Esophagus muscularis mucosa (tissue), 4 donors: ENCODE measurements at regions not wholly inside any gene's neighbourhood (a gene's known extent, or its start where the extent isn't known, plus 50 kb on each side); places are given as distances from the start of the nearest gene placed in this dataset.

Source experiments
- DNase-seq: peaks from one replicate; pipeline ENCODE4 v3.0.0-alpha.2; 2017; ENCODE audit errors: extremely low spot score
- H3K27ac ChIP-seq, 4 donors: fragments of 200-600 bp; sonication (generic); replicated peaks in 1 of 4; 1 replicate in 3 of 4; 2 replicates in 1 of 4; pipeline ENCODE4 v1.5.1; 2016 to 2019; ENCODE audit warnings: mild to moderate bottlenecking in 1 of 4
- H3K27me3 ChIP-seq, 4 donors: fragments of 200-600 bp; sonication (generic); one replicate each; pipeline versions ENCODE4 v1.5.1 to v1.6.0; 2016 to 2019
- H3K36me3 ChIP-seq, 4 donors: fragments of 200-600 bp; sonication (generic); one replicate each; pipeline ENCODE4 v1.5.1; 2016 to 2019
- H3K4me1 ChIP-seq, 4 donors: fragments of 200-600 bp; sonication (generic); one replicate each; pipeline ENCODE4 v1.5.1; 2016 to 2019
- H3K4me3 ChIP-seq, 4 donors: fragments of 200-600 bp; sonication (generic); 1 replicate in 2 of 4; 2 replicates in 2 of 4; pipeline ENCODE4 v1.5.1; 2016 to 2019; ENCODE audit warnings: mild to moderate bottlenecking in 4 of 4, moderate library complexity in 1 of 4
- H3K9me3 ChIP-seq, 4 donors: fragments of 200-600 bp; sonication (generic); 1 replicate in 3 of 4; 2 replicates in 1 of 4; pipeline ENCODE4 v1.5.1; 2016 to 2019
- EP300 ChIP-seq: sonication (generic); formaldehyde crosslinking; IDR thresholded peaks from one replicate; pipeline ENCODE4 v1.6.1; 2017; ENCODE audit warnings: antibody characterized with exemption
- POLR2A ChIP-seq: fragments of 450-650 bp; IDR thresholded peaks from one replicate; pipeline ENCODE4 v1.6.1; 2017; ENCODE audit warnings: antibody characterized with exemption, moderate library complexity, mild to moderate bottlenecking, low read depth
- POLR2AphosphoS5 ChIP-seq, 2 donors: sonication (generic); formaldehyde crosslinking; IDR thresholded peaks; one replicate each; pipeline ENCODE4 v1.6.1; 2017; ENCODE audit warnings: antibody characterized with exemption in 2 of 2
- WGBS: methylation state at CpG from one replicate; pipeline ENCODE4 v1.1.5; 2018; 5-methylcytosine and 5-hydroxymethylcytosine counted together
- intact Hi-C: fragments of 100-400 bp; cut with DNase I; formaldehyde crosslinking; loops from one replicate; pipeline ENCODE4 v1.15.1; 2023
- TF ChIP-seq, protein P1 (sequence below), 3 experiments: fragments of 200-600 bp in 2 of 3; fragments of 450-650 bp in 1 of 3; sonication (generic) in 2 of 3; IDR thresholded peaks; one replicate each; pipeline ENCODE4 v1.5.1; 2017 to 2019; ENCODE audit warnings: antibody characterized with exemption in 3 of 3, mild to moderate bottlenecking in 2 of 3, moderate library complexity in 1 of 3

DNA sequence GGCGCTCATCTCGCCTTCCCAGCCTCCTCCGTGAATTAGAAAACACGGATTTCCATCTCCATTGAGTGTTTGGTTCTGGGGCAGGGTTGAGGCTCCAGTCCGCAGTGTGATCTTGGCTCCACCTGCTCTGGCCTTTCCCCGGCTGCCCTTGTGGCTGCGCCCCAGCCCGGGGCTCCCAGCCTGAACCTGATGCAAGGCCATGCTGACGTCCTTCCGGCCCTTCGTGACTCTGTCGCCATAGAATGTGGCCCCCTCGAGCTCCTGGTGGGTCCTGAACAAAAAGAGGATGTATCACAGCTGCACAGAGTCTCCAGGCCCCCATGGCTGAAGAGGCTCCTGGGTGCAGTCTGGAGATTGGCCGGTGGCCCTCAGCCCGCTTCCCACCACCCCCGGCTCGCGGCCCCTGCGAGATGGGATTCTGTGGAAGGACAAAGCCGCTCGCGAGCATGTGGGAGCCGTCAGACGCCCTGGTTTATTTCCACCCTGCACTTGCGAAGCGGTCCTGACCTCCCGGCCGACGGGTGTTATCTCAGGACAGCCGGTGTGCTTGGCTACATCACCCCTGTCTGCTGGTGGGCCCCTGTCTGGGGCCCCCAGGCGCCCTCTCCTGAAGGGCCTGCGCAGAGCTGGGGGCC, 1214.0 kb downstream of the BRD1 start:
- Histone ChIP-seq H3K27ac (no peak overlapping the region), H3K9me3 (no peaks in the 10 kb centered on the region), H3K27me3 (no peaks in the 10 kb centered on the region), H3K36me3 (no peaks in the 10 kb centered on the region), H3K4me1 (no peaks in the 10 kb centered on the region), H3K4me3 (no peak overlapping the region)
- TF ChIP-seq, protein P1, sequence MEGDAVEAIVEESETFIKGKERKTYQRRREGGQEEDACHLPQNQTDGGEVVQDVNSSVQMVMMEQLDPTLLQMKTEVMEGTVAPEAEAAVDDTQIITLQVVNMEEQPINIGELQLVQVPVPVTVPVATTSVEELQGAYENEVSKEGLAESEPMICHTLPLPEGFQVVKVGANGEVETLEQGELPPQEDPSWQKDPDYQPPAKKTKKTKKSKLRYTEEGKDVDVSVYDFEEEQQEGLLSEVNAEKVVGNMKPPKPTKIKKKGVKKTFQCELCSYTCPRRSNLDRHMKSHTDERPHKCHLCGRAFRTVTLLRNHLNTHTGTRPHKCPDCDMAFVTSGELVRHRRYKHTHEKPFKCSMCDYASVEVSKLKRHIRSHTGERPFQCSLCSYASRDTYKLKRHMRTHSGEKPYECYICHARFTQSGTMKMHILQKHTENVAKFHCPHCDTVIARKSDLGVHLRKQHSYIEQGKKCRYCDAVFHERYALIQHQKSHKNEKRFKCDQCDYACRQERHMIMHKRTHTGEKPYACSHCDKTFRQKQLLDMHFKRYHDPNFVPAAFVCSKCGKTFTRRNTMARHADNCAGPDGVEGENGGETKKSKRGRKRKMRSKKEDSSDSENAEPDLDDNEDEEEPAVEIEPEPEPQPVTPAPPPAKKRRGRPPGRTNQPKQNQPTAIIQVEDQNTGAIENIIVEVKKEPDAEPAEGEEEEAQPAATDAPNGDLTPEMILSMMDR (IDR thresholded peaks at IDR 0.05), result no peak
- TF ChIP-seq POLR2A, result no peak
- TF ChIP-seq EP300, result no peak
- intact Hi-C loops, result no loop called here
- no peak for DNase-seq
- 87% methylated on average over 15 of the region's 32 CpGs for WGBS

DNA sequence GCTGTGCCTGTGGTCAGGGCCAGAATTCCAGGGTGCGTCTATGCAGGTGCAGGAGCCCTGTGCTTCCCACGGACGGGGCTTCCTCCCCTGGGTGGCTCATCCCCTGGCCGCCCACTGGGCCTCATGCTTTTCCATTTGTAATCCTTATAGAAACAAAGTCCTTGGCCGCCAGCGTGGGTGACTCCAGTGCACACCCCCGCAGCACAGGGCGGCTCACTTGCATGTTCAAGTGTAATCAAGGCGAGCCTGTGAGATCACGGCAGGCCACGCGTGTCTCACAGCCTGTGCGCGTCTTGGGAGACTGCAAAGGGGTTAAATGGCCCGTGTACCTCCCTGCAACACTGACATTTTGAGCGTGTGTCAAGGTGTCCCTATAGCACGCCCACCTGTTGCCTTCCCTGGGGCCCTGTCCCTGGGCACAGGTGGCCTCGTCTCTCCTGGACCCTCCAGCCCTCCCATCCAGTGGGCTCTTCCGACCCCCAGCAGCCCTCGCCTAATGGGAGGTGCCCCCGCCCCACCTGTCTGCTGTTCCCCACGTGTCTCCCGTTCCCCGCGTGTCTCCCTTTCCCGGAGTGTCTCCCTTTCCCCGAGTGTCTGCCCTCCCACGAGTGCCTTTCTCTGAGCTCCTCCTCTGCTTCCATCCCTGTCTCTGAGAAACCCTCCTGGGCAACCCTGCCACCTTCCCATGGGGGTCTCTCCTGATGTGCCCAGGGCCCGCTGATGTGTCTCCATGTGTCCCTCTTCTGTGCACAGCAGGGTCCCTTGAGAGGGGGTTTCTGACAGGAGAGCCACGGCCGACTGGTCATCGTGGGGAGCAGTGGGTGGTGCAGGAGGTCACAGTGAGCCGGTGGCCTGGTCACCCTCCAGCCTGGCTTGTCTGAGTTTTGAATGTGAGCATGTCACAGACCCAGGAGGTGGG, 1215.3 kb downstream of the BRD1 start:
- 83% methylated on average over 25 of the region's 33 CpGs for WGBS
- TF ChIP-seq EP300 (no peak), POLR2A (no peak), POLR2AphosphoS5 (IDR thresholded peaks at IDR 0.05) (no peak)
- TF ChIP-seq, protein P1 (IDR thresholded peaks at IDR 0.05), result no peak
- intact Hi-C loops, result no loop called here

DNA sequence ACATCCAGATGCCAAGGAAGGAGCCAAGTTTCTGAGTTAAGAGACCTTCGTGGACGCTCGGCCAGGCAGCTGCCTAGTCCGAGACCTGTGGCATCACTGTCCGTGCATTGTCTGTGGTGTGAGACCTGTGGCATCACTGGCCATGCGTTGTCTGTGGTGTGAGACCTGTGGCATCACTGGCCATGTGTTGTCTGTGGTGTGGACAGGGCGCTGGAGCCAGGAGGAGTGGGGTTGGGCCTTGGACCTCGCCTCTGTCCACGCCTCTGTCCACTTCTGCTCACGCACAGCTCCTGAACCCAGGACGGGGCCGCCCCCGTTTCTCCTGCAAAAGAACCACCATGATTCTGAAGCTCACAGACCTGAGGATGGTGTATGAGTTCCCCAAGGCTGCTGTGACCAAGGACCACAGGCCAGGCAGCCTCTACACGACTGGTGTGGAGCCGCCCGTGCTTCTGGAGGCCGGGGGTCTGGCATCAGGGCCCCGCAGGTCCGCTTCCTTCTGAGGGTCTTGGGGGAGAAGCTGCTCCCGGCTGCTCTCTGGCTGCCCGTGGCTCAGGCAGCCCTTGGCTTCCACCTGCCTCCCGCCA, 1218.3 kb downstream of the BRD1 start:
- TF ChIP-seq, protein P1 (IDR thresholded peaks at IDR 0.05), result no peak
- TF ChIP-seq POLR2AphosphoS5 (IDR thresholded peaks at IDR 0.05) (no peak), POLR2A (no peak), EP300 (no peak)
- intact Hi-C loops, result no loop called here
- Histone ChIP-seq H3K36me3 (no peaks in the 10 kb centered on the region), H3K27ac (no peak overlapping the region), H3K27me3 (no peaks in the 10 kb centered on the region), H3K4me3 (no peak overlapping the region), H3K9me3 (no peaks in the 10 kb centered on the region), H3K4me1 (no peaks in the 10 kb centered on the region)
- no peak for DNase-seq
- WGBS, result 86% methylated on average over 15 of the region's 22 CpGs

More for the DNA sequence above, 1215.3 kb downstream of the BRD1 start:
- Histone ChIP-seq H3K9me3 (no peaks in the 10 kb centered on the region), H3K27ac (no peak overlapping the region), H3K27me3 (no peaks in the 10 kb centered on the region), H3K4me1 (no peaks in the 10 kb centered on the region), H3K4me3 (no peak overlapping the region), H3K36me3 (no peaks in the 10 kb centered on the region)
- DNase-seq, result no peak

DNA sequence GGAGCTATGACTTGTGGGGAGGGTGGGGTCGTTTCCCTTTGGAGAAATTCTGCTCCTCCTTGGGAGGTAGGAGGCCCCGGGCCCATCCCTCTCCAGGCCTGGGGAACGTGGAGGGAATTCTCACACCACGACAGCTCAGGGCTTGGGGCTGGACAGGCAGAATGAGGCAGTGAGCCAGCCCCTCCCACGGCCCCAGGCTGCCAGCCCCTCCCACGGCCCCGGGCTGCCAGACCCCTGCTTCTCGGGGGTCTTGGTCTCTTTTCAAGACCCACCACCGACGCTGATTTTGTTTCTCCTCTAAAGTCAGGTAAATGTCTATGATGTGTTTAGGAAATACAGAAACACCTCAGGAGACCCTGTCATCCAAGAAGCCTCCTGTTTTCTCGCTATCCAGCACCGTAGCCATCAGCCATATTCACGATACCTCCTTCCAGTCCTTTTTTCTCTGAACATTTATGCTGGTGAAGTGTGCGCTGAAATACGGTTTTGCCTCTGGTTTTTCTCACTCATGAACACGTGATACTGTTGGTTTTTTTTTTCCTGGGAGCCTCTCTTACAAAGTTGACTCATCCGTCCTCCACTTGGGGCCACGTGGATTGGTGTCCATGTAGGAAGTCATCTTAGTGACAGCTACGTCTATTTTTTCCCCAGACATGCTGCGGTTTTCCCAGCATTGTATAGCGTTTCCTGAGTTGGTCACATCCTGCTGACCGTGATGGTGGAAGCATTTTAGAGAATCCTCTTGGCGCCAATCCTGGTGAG, 1219.6 kb downstream of the BRD1 start:
- no peaks in the 10 kb centered on the region for H3K36me3 ChIP-seq
- WGBS, result 68% methylated on average over 20 of the region's 23 CpGs
- no peak for TF ChIP-seq EP300
- TF ChIP-seq, protein P1 (IDR thresholded peaks at IDR 0.05), result no peak
- no peak for TF ChIP-seq POLR2A
- no peak for TF ChIP-seq POLR2AphosphoS5 (IDR thresholded peaks at IDR 0.05)
- DNase-seq, result no peak
- no peaks in the 10 kb centered on the region for H3K9me3 ChIP-seq
- no peak overlapping the region for H3K4me3 ChIP-seq
- H3K4me1 ChIP-seq, result no peaks in the 10 kb centered on the region
- intact Hi-C loops, result no loop called here
- peaks cover 0 to 5% (median 0%) of the 10 kb centered on the region in 4 donors for H3K27me3 ChIP-seq
- H3K27ac ChIP-seq, result no peak overlapping the region
